ENCODE measurements at regions not wholly inside any gene's neighbourhood (a gene's known extent, or its start where the extent isn't known, plus 50 kb on each side); places are given as distances from the start of the nearest gene placed in this dataset.

DNA sequence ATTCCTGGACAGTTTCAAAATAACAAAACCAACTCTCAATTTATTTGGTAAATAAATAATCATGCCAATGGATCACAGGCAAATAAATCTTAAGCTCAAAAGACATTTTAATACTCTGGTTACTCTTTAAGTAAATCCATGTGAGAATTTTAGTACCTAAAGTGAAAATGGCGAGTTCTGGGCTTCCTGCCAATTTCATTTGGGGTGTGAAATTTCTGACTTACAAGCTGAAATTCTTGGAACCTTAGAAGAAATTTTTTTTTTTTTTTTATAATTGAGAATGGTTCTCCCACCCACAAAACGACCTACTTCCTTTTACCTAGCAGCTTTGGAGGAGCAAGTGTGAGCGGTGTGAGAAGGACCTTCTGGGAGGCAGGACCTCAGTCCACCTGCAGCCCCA, 354.5 kb upstream of the NBEA start:
- Mint-ChIP-seq H3K9me3 (no peaks in the 10 kb centered on the region), H3K4me1 (no peaks in the 10 kb centered on the region), H3K36me3 (no peaks in the 10 kb centered on the region), H3K4me3 (no peak overlapping the region), H3K27ac (no peak overlapping the region), H3K27me3 (no peaks in the 10 kb centered on the region)

DNA sequence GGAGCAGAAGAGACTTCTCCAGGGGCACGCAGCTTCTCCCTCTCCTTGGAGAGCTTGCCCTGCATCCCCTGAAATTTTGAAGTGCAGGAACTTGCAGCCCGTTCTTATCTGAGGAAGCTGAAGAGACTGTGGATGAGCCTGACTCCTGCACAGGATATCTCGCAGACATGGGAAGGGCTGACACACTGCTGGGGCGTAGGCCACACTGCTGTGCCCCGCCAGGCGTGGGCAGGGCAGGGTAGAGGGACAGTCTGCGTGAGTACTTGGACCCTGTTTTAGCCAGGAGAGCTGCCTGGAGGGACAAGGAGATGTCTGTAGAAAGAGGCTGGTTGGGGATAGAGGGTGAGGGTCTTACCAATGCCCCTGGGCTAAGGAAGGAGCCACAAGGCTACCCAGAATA, 353.7 kb upstream of the NBEA start:
- Mint-ChIP-seq H3K9me3 (no peaks in the 10 kb centered on the region), H3K36me3 (no peaks in the 10 kb centered on the region), H3K4me3 (no peak overlapping the region), H3K27me3 (no peaks in the 10 kb centered on the region), H3K4me1 (no peaks in the 10 kb centered on the region), H3K27ac (no peak overlapping the region)

DNA sequence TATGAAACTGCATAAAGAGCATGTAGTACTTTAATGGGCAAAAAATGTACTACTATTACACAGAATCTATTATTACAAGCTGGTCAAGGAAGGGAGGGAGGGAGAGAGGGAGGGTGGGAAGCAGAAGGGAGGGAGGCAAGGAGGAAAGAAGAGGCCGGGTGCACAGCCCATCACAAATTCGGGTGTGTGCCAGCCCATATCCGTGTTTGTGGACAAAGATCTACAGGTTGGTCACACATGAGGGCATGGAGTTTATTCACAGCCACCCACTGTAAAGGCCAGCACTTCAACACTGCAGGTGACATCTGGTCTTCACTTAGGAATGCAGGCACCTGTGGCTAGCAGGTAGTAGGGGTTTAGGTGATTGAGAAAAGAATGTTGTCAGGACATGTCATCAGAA, 352.5 kb upstream of the NBEA start:
- Mint-ChIP-seq H3K27ac (no peak overlapping the region), H3K9me3 (no peaks in the 10 kb centered on the region), H3K4me3 (no peak overlapping the region), H3K4me1 (no peaks in the 10 kb centered on the region), H3K36me3 (no peaks in the 10 kb centered on the region), H3K27me3 (peaks cover 3% of the 10 kb centered on the region)

DNA sequence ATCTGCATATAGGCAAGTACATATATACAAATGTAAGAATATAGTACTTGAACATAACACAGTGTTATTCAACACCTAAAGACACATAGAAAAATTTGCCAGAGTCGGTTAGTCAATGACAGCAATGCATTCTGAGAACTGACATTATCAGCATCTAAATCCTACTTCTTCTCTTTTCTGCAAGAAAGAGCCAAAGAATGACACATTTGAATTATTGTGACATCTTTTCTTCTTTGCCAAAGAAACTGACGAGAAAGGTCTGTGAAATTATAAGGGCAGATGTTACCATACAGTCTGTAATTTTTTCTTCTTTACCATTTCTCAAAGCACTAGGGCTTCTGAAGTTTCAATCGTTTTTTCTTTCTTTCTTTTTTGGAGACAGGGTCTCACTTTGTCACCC, 350.9 kb upstream of the NBEA start:
- Mint-ChIP-seq H3K4me1 (no peaks in the 10 kb centered on the region), H3K36me3 (no peaks in the 10 kb centered on the region), H3K27ac (no peak overlapping the region), H3K9me3 (no peaks in the 10 kb centered on the region), H3K4me3 (no peak overlapping the region), H3K27me3 (peaks cover 3% of the 10 kb centered on the region)

DNA sequence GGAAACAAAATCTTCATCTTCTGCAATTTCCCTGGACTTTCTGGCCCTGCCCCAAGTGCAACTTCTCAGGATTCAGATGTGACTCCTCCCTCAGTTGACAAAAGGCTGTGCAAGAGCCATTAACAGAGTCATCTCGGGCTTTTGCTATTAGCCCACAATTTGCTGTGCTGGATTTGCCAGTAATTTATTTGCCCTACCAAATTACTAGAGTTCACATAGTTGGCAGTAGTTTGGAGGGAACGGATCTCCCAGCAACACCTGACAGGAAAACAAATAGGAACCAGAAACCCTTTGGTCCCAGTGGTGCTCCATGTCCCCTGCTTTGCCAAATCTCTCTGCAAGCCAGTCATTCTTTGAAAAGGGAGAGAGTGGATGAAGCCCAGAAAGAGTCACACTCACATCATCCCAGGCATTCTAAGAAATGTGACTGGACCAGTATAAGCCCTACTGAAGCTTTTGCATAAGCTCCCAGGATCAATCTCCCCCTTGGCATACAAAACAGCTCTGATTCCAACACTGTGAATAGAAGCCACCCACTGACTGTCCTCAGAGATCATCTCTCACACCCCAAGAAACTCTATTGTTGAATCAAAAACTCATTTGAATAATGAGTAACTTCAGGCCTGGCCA, 350.1 kb upstream of the NBEA start:
- no peaks in the 10 kb centered on the region for H3K9me3 Mint-ChIP-seq
- no peaks in the 10 kb centered on the region for H3K4me1 Mint-ChIP-seq
- no peaks in the 10 kb centered on the region for H3K36me3 Mint-ChIP-seq
- H3K27ac Mint-ChIP-seq, result no peak overlapping the region
- no peak overlapping the region for H3K4me3 Mint-ChIP-seq
- H3K27me3 Mint-ChIP-seq, result peaks cover 3% of the 10 kb centered on the region

DNA sequence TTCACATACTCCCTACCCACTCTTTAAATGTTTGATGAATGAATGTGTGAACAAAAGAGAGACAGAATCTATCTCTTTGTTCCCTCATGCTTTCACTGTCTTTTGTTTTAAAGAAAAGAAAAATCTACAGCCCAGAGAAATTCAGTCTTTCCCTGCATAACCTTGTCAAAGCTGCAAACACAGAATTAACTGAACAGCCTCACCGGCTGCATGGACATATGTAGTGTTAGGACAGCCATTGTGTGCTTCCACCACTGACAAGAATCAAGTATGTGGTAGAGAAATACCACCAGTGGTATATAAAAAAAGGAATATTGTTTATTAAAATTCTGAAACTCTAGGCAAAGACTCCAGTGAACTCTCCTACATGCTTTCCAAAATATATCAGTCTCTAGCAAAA, 348.4 kb upstream of the NBEA start:
- no peaks in the 10 kb centered on the region for H3K36me3 Mint-ChIP-seq
- H3K4me3 Mint-ChIP-seq, result no peak overlapping the region
- no peaks in the 10 kb centered on the region for H3K9me3 Mint-ChIP-seq
- H3K27ac Mint-ChIP-seq, result no peak overlapping the region
- peaks cover 3% of the 10 kb centered on the region for H3K27me3 Mint-ChIP-seq
- H3K4me1 Mint-ChIP-seq, result no peaks in the 10 kb centered on the region

DNA sequence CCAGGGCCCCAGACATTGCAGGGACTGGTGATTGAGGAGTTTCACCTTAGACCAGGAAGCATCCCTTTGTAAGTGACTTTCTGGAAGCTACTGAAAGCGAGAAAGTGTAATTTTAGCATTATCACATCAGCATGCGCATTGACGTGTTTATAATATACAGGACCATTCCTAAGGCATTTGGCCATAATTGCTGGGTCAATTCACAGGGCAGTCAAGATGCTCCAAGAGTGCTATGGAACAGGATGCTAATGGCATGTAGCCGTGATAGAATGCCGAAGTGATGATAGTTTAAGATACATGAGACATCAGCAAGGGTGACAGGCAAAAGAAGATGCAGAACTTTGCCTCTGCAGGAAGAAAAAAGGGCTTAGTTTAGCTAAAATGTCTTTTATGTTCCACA, 347.6 kb upstream of the NBEA start:
- H3K36me3 Mint-ChIP-seq, result no peaks in the 10 kb centered on the region
- H3K27me3 Mint-ChIP-seq, result peaks cover 3% of the 10 kb centered on the region
- no peaks in the 10 kb centered on the region for H3K4me1 Mint-ChIP-seq
- no peak overlapping the region for H3K4me3 Mint-ChIP-seq
- H3K9me3 Mint-ChIP-seq, result no peaks in the 10 kb centered on the region
- no peak overlapping the region for H3K27ac Mint-ChIP-seq

DNA sequence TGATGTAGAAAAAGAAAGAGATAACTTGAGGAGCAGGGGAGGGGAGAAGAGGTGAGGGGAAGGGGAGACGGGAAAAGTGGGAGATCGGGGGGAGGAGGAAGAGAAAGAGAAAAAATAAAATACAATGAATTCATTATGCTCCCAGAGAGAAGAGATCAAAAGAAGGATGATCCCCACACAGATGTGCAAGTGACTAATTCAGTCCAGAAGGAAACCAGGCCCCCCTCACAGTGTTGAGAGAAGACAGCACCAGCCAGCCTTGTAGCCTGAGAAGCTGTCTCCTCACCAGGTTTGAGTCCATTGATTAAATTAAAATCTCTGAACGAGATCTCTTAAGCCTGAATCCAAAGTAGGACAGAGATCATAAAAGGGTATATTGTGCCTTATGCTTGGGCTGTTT, 333.7 kb upstream of the NBEA start:
- peaks cover 5% of the 10 kb centered on the region for H3K9me3 Mint-ChIP-seq
- H3K36me3 Mint-ChIP-seq, result no peaks in the 10 kb centered on the region
- H3K27me3 Mint-ChIP-seq, result no peaks in the 10 kb centered on the region
- no peak overlapping the region for H3K27ac Mint-ChIP-seq
- H3K4me3 Mint-ChIP-seq, result no peak overlapping the region
- H3K4me1 Mint-ChIP-seq, result no peaks in the 10 kb centered on the region

DNA sequence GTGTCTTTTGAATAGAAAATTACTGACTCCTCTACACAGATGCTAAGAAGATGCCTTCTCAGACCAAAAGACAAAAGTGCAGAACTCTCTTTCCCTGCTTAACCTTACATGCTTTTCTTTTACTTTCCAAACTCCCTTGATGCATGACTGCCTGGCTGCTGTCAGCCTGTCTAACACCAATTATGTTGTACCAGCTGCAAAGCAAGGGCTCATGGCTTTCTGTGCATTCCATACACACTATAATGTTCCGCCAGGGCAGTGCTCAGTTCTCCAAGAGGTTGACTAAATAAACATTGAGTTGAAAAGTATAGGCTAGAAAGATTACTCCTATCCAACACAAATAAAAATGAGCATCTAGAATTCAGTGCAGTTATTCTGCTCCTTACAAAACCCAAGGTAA, 330.4 kb upstream of the NBEA start:
- Mint-ChIP-seq H3K4me3 (no peak overlapping the region), H3K4me1 (no peaks in the 10 kb centered on the region), H3K36me3 (no peaks in the 10 kb centered on the region), H3K27ac (no peak overlapping the region), H3K27me3 (no peaks in the 10 kb centered on the region), H3K9me3 (peaks cover 5% of the 10 kb centered on the region)

DNA sequence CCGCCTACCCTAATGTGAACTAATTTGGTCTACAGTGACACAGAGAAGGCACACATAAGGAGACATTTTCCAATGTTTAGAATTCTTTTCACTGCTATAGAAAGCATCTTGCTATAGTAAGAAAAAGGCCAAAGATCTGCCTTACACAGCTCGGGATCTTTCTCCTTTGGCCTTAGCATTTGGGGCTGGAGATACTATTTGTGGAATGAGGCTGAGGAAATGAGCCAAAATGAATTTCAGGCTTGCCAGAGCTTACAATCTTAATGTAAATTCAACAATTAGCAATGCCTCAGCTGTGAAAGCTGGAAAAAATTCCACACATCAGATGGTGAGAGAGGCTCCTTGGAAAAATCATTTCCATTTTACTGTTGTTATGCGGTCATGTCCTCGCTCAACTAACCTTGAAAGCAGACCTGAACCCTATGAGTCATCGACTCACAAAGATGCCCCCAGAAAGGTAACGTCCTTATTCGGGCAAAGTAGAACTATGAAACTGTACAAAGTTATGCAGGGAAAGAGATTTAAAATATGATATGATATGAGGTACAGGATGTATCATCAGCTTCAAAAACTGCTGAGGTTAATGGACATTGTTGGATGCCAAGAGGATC, 324.5 kb upstream of the NBEA start:
- no peak overlapping the region for H3K4me3 Mint-ChIP-seq
- H3K4me1 Mint-ChIP-seq, result no peaks in the 10 kb centered on the region
- H3K27me3 Mint-ChIP-seq, result no peaks in the 10 kb centered on the region
- H3K36me3 Mint-ChIP-seq, result no peaks in the 10 kb centered on the region
- peaks cover under 1% of the 10 kb centered on the region for H3K9me3 Mint-ChIP-seq
- H3K27ac Mint-ChIP-seq, result no peak overlapping the region

DNA sequence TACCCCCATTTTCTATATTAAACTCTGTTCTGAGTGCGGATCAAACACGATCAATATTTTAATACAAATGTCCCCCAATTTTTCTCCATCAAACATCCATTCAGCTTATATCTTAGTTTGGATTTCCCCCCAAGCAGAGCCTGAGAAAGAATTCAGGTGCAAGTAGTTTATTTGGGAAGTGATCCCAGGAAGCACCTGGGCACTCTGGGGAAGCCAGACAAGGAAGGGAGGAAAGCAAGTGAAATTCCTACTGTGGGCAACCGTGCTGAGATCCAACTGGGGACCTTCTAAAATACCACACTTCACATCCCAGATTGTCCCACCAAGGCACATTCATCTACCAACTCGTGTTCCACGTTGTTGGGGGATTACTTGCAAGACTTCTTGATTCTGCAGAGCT, 323.4 kb upstream of the NBEA start:
- no peaks in the 10 kb centered on the region for H3K4me1 Mint-ChIP-seq
- no peak overlapping the region for H3K4me3 Mint-ChIP-seq
- no peaks in the 10 kb centered on the region for H3K27me3 Mint-ChIP-seq
- H3K9me3 Mint-ChIP-seq, result no peaks in the 10 kb centered on the region
- H3K27ac Mint-ChIP-seq, result no peak overlapping the region
- no peaks in the 10 kb centered on the region for H3K36me3 Mint-ChIP-seq

DNA sequence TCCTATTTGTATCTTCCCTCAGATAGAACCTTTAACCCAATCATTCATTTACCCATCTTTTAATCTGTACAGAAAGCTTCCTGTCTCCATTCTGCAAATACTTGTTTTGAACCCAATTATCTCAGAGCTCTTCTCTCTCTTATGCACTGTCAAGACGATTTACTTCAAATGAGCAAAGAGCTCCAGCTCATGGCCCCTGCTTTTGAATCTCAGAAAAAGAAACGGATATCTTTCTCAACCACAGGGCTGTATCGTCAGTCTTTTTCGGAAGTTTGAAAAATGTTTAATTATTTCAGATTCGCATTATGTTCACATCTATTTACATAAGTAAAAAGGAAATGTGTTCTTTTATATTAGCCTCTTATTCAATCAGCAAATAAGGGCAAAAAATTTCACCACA, 322.7 kb upstream of the NBEA start:
- Mint-ChIP-seq H3K4me1 (no peaks in the 10 kb centered on the region), H3K36me3 (no peaks in the 10 kb centered on the region), H3K9me3 (no peaks in the 10 kb centered on the region), H3K27me3 (no peaks in the 10 kb centered on the region), H3K4me3 (no peak overlapping the region), H3K27ac (no peak overlapping the region)

DNA sequence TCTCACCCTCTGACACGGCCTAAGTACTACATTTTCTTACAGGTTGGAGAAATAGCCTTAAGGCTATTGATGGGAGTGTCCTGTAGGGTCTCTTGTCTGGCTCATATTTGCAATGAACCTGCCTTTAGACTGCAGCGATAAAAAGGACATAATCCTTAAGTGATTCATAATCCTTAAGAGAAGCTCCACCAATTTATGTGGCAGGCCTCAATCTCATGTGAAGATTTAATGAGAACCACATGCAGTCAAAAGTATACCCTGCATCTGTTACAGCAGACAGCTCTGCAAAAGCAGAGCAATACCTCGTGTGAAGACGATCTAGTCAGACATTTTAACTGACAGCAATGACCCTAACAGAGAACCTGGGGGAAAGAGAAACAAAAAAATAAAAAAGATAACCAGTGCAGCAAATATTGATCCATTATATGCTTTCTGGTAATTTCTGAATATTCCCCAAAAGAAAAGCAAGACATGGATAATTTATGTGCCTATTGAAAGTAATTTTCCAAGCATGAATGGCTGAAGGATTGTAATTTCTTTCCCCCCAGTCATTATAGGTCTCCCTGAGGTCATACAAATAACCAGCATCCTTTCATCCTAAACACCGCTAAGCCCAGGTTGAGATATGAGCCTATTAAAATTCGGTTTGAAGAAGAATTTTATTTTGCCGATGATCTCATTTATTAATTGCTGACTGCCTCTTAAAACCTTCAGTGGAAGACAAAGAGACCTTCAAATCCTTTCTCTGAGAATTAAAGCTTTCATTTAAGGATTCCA, 321.8 kb upstream of the NBEA start:
- H3K4me3 Mint-ChIP-seq, result no peak overlapping the region
- H3K36me3 Mint-ChIP-seq, result no peaks in the 10 kb centered on the region
- no peaks in the 10 kb centered on the region for H3K9me3 Mint-ChIP-seq
- H3K4me1 Mint-ChIP-seq, result no peaks in the 10 kb centered on the region
- H3K27me3 Mint-ChIP-seq, result peaks cover 2% of the 10 kb centered on the region
- no peak overlapping the region for H3K27ac Mint-ChIP-seq

DNA sequence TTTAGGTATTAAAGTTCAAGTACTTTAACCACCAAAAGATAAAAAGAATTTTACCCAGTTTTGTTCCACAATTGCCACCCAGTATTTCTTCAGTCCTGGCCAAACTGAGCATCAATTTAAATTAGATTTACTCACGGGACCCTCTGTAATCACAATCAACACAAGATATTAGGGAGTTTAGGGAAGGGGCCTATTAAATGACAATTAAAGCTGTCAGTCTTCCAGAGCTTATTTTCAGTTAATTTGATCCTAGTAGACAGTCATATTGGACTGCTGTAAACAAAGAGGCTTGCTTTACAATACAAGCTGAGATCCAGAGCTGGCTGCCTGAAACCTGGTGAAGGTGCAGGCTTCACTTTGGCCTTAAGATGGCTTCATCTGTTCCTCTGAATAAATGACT, 321.2 kb upstream of the NBEA start:
- Mint-ChIP-seq H3K27ac (no peak overlapping the region), H3K36me3 (no peaks in the 10 kb centered on the region), H3K9me3 (no peaks in the 10 kb centered on the region), H3K4me3 (no peak overlapping the region), H3K27me3 (peaks cover 2% of the 10 kb centered on the region), H3K4me1 (no peaks in the 10 kb centered on the region)

DNA sequence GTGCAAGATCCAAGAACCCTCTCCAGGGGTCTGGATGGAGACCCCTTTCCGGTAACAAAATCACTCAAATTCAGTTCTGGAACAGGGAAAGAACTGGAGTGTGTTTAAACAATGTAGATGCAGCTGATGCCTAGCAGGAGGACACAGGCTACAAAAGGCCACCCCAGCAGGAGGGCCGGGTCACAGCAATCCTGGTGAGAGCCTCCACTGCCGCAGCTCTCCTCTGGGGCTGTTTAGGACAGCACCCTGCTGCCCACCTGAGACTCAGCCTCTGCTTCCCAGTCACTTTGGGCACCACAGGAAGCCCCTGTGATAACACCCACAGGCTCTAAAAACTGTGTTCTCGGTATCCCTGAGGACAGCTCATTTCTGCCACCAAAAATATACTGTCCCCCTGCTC, 318.7 kb upstream of the NBEA start:
- H3K4me1 Mint-ChIP-seq, result no peaks in the 10 kb centered on the region
- H3K27me3 Mint-ChIP-seq, result peaks cover 6% of the 10 kb centered on the region
- H3K36me3 Mint-ChIP-seq, result no peaks in the 10 kb centered on the region
- H3K9me3 Mint-ChIP-seq, result no peaks in the 10 kb centered on the region
- H3K27ac Mint-ChIP-seq, result no peak overlapping the region
- H3K4me3 Mint-ChIP-seq, result no peak overlapping the region

DNA sequence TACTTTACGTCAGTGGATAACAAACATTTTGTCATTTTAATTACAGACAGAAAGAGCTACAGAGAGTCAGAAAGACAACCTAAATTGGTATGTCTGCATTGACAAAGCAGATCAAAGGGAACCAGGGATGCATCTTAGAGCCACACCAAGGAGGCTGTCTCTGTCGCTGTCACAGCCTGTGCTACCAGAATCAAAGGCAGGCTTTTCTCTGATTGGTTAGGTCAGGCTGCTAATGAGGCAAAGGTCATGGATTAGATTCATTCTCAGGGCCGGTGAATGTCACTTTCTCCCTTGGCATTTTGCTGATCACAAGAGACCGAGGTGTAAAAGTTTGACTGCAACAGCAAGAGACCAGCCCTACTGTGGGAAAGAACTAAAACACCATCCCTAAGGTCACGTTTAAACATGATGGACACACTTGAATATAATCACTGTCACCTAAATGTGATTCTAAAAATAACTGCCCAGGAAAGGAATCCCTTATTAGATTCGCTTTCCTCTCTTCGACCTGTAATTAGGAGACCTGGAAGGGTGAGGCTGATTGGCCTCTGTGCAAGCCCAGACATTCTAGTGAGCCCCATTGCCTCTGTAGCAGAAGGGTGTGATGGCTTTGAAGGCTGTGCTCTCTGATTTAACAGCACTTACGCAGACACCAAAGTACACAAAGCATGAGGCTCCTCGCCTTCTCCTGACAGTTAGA, 314.4 kb upstream of the NBEA start:
- peaks cover 13% of the 10 kb centered on the region for H3K27me3 Mint-ChIP-seq
- peaks cover 5% of the 10 kb centered on the region for H3K9me3 Mint-ChIP-seq
- H3K27ac Mint-ChIP-seq, result no peak overlapping the region
- H3K36me3 Mint-ChIP-seq, result no peaks in the 10 kb centered on the region
- no peak overlapping the region for H3K4me3 Mint-ChIP-seq
- H3K4me1 Mint-ChIP-seq, result no peaks in the 10 kb centered on the region
